Coronary artery (tissue), 2 donors: ENCODE measurements at regions not wholly inside any gene's neighbourhood (a gene's known extent, or its start where the extent isn't known, plus 50 kb on each side); places are given as distances from the start of the nearest gene placed in this dataset.
A peak's percentile ranks its signal among the peaks of the same experiment; 100 is the strongest.

Experiments used
- DNase-seq: peaks from one replicate; pipeline ENCODE4 v3.0.0-alpha.2; 2017; ENCODE audit warnings: low spot score
- H3K27ac ChIP-seq, 2 donors: fragments of 200-600 bp; sonication (generic); one replicate each; pipeline ENCODE4 v1.5.1; 2016 to 2019
- H3K4me3 ChIP-seq: fragments of 200-600 bp; sonication (generic); 2 replicates; pipeline ENCODE4 v1.5.1; 2016; ENCODE audit warnings: mild to moderate bottlenecking, moderate library complexity
- TF ChIP-seq, protein P1 (sequence below): fragments of 200-600 bp; sonication (generic); IDR thresholded peaks from one replicate; pipeline ENCODE4 v1.5.1; 2019; ENCODE audit warnings: antibody characterized with exemption

DNA sequence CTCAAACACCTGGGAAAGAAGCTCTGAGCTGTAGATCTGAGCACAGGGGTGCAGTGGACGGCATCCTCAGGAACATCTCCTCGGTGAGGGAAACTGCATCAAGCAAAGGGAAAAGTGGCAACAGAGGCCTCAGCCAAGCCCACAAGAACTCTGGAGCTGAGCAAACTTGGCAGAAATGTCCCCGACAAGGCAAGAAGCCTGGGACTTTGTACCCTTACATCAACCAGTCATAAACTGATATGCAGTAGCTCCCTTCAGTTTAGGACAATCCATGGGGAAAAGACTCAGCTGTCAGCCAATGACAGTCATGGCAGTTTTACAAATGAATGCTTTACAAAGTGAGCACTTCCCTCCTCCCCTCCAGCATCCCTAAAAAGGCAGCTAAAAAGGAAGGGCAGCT is 210.0 kb upstream of the DYNLRB2 start:
- Histone ChIP-seq H3K27ac (no peak overlapping the region), H3K4me3 (no peak overlapping the region)
- DNase-seq = peak; percentile 7
- TF ChIP-seq, protein P1, sequence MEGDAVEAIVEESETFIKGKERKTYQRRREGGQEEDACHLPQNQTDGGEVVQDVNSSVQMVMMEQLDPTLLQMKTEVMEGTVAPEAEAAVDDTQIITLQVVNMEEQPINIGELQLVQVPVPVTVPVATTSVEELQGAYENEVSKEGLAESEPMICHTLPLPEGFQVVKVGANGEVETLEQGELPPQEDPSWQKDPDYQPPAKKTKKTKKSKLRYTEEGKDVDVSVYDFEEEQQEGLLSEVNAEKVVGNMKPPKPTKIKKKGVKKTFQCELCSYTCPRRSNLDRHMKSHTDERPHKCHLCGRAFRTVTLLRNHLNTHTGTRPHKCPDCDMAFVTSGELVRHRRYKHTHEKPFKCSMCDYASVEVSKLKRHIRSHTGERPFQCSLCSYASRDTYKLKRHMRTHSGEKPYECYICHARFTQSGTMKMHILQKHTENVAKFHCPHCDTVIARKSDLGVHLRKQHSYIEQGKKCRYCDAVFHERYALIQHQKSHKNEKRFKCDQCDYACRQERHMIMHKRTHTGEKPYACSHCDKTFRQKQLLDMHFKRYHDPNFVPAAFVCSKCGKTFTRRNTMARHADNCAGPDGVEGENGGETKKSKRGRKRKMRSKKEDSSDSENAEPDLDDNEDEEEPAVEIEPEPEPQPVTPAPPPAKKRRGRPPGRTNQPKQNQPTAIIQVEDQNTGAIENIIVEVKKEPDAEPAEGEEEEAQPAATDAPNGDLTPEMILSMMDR = no peak

GRCh38 chr16:80330150-80330549 is 210.6 kb upstream of the DYNLRB2 start:
- TF ChIP-seq, protein P1 = no peak
- DNase-seq = peak; percentile 24
- Histone ChIP-seq H3K27ac (no peak overlapping the region), H3K4me3 (no peak overlapping the region)

- no peak overlapping the region for H3K27ac ChIP-seq
- H3K4me3 ChIP-seq = no peak overlapping the region
- no peak for DNase-seq
- TF ChIP-seq, protein P1 = no peak
Observed at GRCh38 chr16:80327740-80328139, 213.1 kb upstream of the DYNLRB2 start.

DNA sequence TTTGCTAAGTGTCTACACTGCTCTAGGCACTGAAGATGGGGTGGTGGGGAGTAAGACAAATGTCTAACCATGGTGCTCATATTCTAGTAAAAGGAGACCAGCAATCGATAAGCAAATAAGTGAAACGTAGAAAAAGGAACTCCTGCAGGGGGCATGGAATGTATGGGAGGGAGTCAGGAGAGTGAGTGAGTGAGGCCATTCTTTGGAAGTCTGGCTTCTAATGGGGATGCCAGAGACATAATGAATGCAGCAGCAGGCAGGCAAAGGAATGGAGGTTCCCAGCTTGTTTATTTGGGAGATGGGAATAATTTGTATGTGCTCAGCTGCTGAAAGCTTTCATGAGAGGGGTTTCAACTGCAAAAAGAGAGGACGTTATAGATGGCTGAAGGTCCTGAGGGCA is 216.4 kb upstream of the DYNLRB2 start:
- no peak for DNase-seq
- TF ChIP-seq, protein P1 = no peak

GRCh38 chr16:80323808-80324195 is 217.0 kb upstream of the DYNLRB2 start:
- peak; percentile 31 for DNase-seq
- Histone ChIP-seq H3K27ac (no peak overlapping the region), H3K4me3 (no peak overlapping the region)
- TF ChIP-seq, protein P1 = no peak

More for the DNA sequence above, 216.4 kb upstream of the DYNLRB2 start:
- Histone ChIP-seq H3K27ac (no peak overlapping the region), H3K4me3 (no peak overlapping the region)

- peak; percentile 55 for DNase-seq
- H3K4me3 ChIP-seq = no peak overlapping the region
- no peak overlapping the region for H3K27ac ChIP-seq
Observed at GRCh38 chr16:80323187-80323807, 217.5 kb upstream of the DYNLRB2 start.

DNA sequence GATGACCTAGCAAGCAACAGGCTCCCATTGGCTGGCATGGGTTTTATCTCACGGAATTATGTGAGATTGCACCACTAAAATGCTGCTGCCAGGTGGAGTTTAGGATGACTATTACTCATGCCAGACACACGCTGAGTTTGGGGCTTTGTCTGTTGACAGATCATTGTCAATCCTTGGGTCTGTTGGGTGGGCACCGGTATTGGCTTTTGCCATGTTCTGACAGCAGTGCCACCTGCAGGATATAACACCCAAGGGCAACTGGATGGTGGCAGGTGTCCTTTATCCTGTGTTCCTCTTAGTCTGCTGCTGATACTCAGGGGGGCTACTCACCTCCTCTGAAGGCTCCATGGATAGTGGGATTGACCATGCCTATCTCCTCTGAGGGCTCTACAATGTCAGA is 221.6 kb upstream of the DYNLRB2 start:
- no peak for DNase-seq
- Histone ChIP-seq H3K4me3 (no peak overlapping the region), H3K27ac (no peak overlapping the region)
- TF ChIP-seq, protein P1 = no peak

More at GRCh38 chr16:80323187-80323807, 217.5 kb upstream of the DYNLRB2 start:
- TF ChIP-seq, protein P1 = no peak
